ENCODE measurements at regions not wholly inside any gene's neighbourhood (a gene's known extent, or its start where the extent isn't known, plus 50 kb on each side); places are given as distances from the start of the nearest gene placed in this dataset.

DNA sequence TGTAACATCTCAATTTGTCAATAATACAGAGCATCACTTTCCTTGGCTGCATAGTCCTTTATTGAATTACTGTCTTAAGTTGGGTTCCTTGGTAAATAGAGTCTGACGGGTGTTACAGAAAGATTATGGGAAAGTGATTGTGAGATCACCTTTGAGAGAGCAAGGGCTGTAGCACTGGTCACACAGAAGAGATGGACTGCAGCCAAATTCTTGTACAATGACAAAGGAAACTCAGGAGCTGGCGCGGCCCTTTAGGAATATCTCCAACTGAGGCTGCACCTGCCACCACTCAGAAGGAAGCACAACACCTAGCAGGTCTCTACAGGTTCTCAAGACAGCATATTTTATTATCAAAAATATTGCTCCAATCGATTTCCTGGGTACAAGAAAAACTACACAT is 350.0 kb upstream of the ISL1 start:
- TF ChIP-seq, protein P1, sequence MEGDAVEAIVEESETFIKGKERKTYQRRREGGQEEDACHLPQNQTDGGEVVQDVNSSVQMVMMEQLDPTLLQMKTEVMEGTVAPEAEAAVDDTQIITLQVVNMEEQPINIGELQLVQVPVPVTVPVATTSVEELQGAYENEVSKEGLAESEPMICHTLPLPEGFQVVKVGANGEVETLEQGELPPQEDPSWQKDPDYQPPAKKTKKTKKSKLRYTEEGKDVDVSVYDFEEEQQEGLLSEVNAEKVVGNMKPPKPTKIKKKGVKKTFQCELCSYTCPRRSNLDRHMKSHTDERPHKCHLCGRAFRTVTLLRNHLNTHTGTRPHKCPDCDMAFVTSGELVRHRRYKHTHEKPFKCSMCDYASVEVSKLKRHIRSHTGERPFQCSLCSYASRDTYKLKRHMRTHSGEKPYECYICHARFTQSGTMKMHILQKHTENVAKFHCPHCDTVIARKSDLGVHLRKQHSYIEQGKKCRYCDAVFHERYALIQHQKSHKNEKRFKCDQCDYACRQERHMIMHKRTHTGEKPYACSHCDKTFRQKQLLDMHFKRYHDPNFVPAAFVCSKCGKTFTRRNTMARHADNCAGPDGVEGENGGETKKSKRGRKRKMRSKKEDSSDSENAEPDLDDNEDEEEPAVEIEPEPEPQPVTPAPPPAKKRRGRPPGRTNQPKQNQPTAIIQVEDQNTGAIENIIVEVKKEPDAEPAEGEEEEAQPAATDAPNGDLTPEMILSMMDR (conservative IDR thresholded peaks at IDR 0.05; ENCODE audit: low read depth, low read length), result no peak
- H3K4me3 ChIP-seq (ENCODE audit: low read depth, low read length), result no peak overlapping the region
- no peak for DNase-seq (ENCODE audit: low read depth)

DNA sequence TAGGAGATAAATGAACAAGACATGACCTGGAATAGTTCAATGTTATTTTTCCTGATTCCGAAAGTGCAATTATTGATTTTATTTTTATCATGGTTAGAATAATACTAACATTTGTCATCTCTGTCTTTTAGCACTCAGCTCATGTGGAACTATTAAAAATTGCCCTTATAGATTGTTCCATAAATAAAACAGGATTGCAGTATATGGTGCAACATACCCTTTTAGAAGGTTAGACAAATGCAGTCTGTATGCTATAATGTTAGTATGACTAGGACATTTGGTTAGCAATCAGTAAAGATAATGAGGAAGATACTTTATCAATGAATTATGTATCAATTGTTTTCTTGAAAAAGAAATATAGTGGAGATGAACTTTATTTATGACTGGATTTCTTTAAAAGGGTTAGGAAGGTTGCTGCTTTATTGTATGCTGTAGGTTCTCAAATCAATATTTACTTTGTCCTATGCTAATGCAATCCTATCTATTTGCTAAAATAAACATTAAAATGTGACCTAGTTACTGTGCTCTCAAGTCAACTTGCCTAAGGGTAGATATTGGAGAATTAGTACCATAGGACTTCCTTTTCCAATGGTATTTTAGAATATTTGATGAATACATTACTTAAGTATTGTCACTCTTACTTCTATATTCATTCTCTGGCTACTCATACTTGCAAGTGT is 348.9 kb upstream of the ISL1 start:
- TF ChIP-seq, protein P1 (conservative IDR thresholded peaks at IDR 0.05; ENCODE audit: low read depth, low read length), result no peak
- no peak for DNase-seq (ENCODE audit: low read depth)
- H3K4me3 ChIP-seq (ENCODE audit: low read depth, low read length), result no peak overlapping the region

DNA sequence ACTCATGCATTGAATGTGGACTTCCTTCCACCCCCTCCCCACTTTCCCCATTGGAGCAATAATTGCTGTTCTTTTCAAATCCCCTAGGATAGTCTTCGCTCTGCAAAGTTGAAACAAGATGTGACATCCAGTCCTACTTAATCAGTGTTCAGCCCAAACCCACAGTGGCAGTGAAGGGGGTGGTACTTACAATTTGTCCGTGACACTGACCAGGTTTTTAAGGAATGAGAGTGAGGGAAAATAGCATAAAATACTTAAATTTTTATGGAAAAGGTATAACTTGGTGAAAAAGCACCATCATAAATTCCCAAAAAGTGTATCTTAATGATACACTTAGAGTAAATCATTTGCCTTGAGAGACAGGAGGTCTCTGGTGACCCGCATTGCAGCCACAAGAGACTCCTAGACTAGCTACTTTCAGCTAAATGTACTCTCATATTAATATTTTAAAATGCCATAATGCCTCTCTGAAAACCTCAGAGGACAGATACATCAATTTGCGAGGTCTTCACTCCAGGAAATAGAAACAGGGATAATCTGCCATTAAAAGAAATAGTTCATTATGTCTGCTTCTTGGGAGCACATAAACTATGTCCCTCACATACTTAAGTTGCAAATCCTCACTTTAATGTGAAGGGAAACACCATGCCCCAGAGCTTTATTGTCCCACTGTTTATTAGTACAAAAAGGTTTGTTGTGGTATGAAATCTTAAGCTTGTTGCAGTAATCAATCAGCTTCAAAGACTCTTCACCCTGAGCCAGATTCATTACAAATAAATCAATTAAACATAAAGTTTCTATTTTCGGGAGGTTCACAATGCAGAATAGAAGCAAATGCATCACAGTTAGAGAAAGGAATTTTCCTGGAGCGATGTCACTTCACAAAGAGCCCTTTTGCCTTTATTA is 343.6 kb upstream of the ISL1 start:
- DNase-seq (ENCODE audit: low read depth), result no peak
- TF ChIP-seq, protein P1 (conservative IDR thresholded peaks at IDR 0.05; ENCODE audit: low read depth, low read length), result no peak
- H3K4me3 ChIP-seq (ENCODE audit: low read depth, low read length), result no peak overlapping the region

DNA sequence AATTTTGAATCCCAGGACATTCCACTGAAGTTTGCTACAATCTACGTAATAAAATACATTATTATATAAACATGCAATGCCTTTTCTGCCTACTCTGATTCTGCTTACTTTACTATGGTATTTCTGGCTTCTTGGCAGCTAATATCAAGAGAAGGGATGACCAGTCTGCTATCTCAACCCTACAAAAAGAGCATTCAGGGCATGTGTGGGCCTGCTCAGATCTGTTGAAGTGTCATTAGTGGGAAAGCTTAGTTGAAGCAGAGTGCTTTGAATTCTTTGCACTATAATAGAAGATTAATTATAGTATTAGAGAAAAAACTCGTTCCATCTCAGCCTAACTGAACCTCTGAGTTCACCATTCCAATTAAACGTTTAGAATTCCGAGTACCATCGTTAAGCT is 339.5 kb upstream of the ISL1 start:
- TF ChIP-seq, protein P1 (conservative IDR thresholded peaks at IDR 0.05; ENCODE audit: low read depth, low read length), result no peak
- no peak overlapping the region for H3K4me3 ChIP-seq (ENCODE audit: low read depth, low read length)
- DNase-seq (ENCODE audit: low read depth), result no peak

DNA sequence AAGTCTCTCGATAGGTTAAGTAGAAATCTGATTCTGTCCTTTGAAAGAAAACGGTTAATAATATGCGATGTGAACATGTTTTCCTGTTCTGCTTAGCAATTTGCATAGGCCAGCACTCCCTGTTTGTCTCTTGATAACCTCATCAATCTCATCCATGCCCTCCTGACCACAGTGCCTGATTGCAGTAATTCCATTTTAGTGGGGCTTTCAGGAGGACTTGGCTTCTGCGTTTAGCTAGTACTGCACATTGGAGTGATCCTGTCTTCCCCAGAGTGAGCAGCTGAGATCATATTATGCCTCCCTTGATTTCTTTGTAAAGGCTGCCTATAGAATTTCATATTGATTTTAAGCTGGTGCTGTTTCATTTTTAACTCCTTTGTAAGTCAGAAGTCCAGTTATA is 335.9 kb upstream of the ISL1 start:
- TF ChIP-seq, protein P1 (conservative IDR thresholded peaks at IDR 0.05; ENCODE audit: low read depth, low read length), result no peak
- no peak overlapping the region for H3K4me3 ChIP-seq (ENCODE audit: low read depth, low read length)
- no peak for DNase-seq (ENCODE audit: low read depth)

DNA sequence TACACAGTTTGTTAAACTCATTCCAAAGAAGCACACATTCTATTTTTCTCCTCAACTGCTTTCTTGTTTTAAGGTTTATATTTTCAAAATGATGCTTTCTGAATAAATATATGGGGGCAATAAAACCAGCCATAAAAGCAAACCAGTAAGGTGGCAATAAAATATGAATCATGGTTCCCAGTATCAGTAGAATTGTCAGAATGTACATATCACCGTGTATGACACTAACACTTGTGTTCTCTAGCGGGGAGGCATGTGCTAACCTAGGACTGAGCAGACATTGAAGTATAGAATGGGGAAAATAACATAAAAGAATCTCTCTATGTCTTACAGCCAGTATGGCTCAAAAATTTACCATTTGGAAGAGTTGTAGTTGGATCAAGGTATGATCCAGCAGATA is 329.9 kb upstream of the ISL1 start:
- TF ChIP-seq, protein P1 (conservative IDR thresholded peaks at IDR 0.05; ENCODE audit: low read depth, low read length), result no peak
- no peak for DNase-seq (ENCODE audit: low read depth)
- no peak overlapping the region for H3K4me3 ChIP-seq (ENCODE audit: low read depth, low read length)
